Vagina (tissue), 2 donors: ENCODE measurements at regions not wholly inside any gene's neighbourhood (a gene's known extent, or its start where the extent isn't known, plus 50 kb on each side); places are given as distances from the start of the nearest gene placed in this dataset.

Experiments used
- DNase-seq, 2 donors: peaks; one replicate each; pipeline ENCODE4 v3.0.0-alpha.2; 2017; ENCODE audit errors: extremely low spot score in 2 of 2
- H3K27ac ChIP-seq: fragments of 200-600 bp; sonication (generic); one replicate; pipeline ENCODE4 v1.5.1; 2019
- H3K27me3 ChIP-seq: fragments of 200-600 bp; sonication (generic); one replicate; pipeline ENCODE4 v1.5.1; 2019
- H3K36me3 ChIP-seq, 2 donors: fragments of 200-600 bp; sonication (generic); one replicate each; pipeline ENCODE4 v1.5.1; 2017 to 2019
- H3K4me1 ChIP-seq: fragments of 200-600 bp; sonication (generic); one replicate; pipeline ENCODE4 v1.5.1; 2019
- H3K4me3 ChIP-seq, 2 donors: fragments of 200-600 bp; sonication (generic); 1 replicate in 1 of 2; 2 replicates in 1 of 2; pipeline ENCODE4 v1.5.1; 2016 to 2019
- H3K9me3 ChIP-seq: fragments of 200-600 bp; sonication (generic); one replicate; pipeline ENCODE4 v1.5.1; 2019
- CTCF ChIP-seq, 3 experiments: fragments of 450-650 bp in 2 of 3; fragments of 200-600 bp in 1 of 3; sonication (generic) in 1 of 3; IDR thresholded peaks; one replicate each; pipeline ENCODE4 v1.5.1; 2017 to 2019; ENCODE audit warnings: antibody characterized with exemption in 3 of 3, mild to moderate bottlenecking in 2 of 3, moderate library complexity in 2 of 3
- POLR2A ChIP-seq, 2 donors: fragments of 450-650 bp; IDR thresholded peaks; one replicate each; pipeline ENCODE4 v1.6.1; 2017; ENCODE audit warnings: antibody characterized with exemption in 2 of 2, mild to moderate bottlenecking in 2 of 2, moderate library complexity in 2 of 2
- POLR2AphosphoS5 ChIP-seq, 2 donors: sonication (generic); formaldehyde crosslinking; IDR thresholded peaks; one replicate each; pipeline ENCODE4 v1.9.0; 2017; ENCODE audit warnings: antibody characterized with exemption in 2 of 2, mild to moderate bottlenecking in 2 of 2, low read depth in 1 of 2; ENCODE audit not compliant: insufficient read depth in 1 of 2
- intact Hi-C: fragments of 100-400 bp; cut with DNase I; formaldehyde crosslinking; loops from one replicate; pipeline ENCODE4 v1.15.1; 2023

- Histone ChIP-seq H3K4me1 (no peaks in the 10 kb centered on the region), H3K27me3 (no peaks in the 10 kb centered on the region), H3K9me3 (no peaks in the 10 kb centered on the region), H3K27ac (no peak overlapping the region), H3K36me3 (no peaks in the 10 kb centered on the region), H3K4me3 (no peak overlapping the region)
- DNase-seq, result no peak
- TF ChIP-seq POLR2AphosphoS5 (IDR thresholded peaks at IDR 0.05; ENCODE audit: insufficient read depth in 1 of 2, low read depth in 1 of 2) (no peak), POLR2A (IDR thresholded peaks at IDR 0.05) (no peak), CTCF (IDR thresholded peaks at IDR 0.05) (no peak)
- intact Hi-C loops, result no loop called here
These were observed 308.9 kb upstream of the TBC1D5 start for GRCh38 chr3:18051306-18051705.

GRCh38 chr3:18049096-18049495 lies 306.7 kb upstream of the TBC1D5 start:
- no peak for DNase-seq
- H3K36me3 ChIP-seq, result no peaks in the 10 kb centered on the region
- intact Hi-C loops, result no loop called here
- TF ChIP-seq POLR2AphosphoS5 (IDR thresholded peaks at IDR 0.05; ENCODE audit: insufficient read depth in 1 of 2, low read depth in 1 of 2) (no peak), POLR2A (IDR thresholded peaks at IDR 0.05) (no peak), CTCF (IDR thresholded peaks at IDR 0.05) (no peak)
- H3K4me1 ChIP-seq, result no peaks in the 10 kb centered on the region
- no peaks in the 10 kb centered on the region for H3K27me3 ChIP-seq
- no peak overlapping the region for H3K27ac ChIP-seq
- H3K4me3 ChIP-seq, result no peak overlapping the region
- no peaks in the 10 kb centered on the region for H3K9me3 ChIP-seq

GRCh38 chr3:18047052-18047451 lies 304.6 kb upstream of the TBC1D5 start:
- Histone ChIP-seq H3K27ac (no peak overlapping the region), H3K27me3 (no peaks in the 10 kb centered on the region), H3K4me3 (no peak overlapping the region), H3K4me1 (no peaks in the 10 kb centered on the region), H3K36me3 (no peaks in the 10 kb centered on the region), H3K9me3 (no peaks in the 10 kb centered on the region)
- intact Hi-C loops, result no loop called here
- DNase-seq, result no peak
- TF ChIP-seq CTCF (IDR thresholded peaks at IDR 0.05), result no peak
- TF ChIP-seq POLR2A (IDR thresholded peaks at IDR 0.05), result no peak
- no peak for TF ChIP-seq POLR2AphosphoS5 (IDR thresholded peaks at IDR 0.05; ENCODE audit: insufficient read depth in 1 of 2, low read depth in 1 of 2)

- Histone ChIP-seq H3K9me3 (no peaks in the 10 kb centered on the region), H3K36me3 (no peaks in the 10 kb centered on the region), H3K27me3 (no peaks in the 10 kb centered on the region), H3K27ac (no peak overlapping the region), H3K4me1 (no peaks in the 10 kb centered on the region), H3K4me3 (no peak overlapping the region)
- DNase-seq, result no peak
- intact Hi-C loops, result no loop called here
- TF ChIP-seq POLR2AphosphoS5 (IDR thresholded peaks at IDR 0.05; ENCODE audit: insufficient read depth in 1 of 2, low read depth in 1 of 2) (no peak), CTCF (IDR thresholded peaks at IDR 0.05) (no peak), POLR2A (IDR thresholded peaks at IDR 0.05) (no peak)
These were observed 303.9 kb upstream of the TBC1D5 start for GRCh38 chr3:18046131-18046915.
